BJ (cell line): ENCODE measurements at regions not wholly inside any gene's neighbourhood (a gene's known extent, or its start where the extent isn't known, plus 50 kb on each side); places are given as distances from the start of the nearest gene placed in this dataset.

Experiments used
- CTCF ChIA-PET: fragments of 350-600 bp; formaldehyde crosslinking; extraction: SDS; loops from one replicate; lab custom pipeline; 2021; ENCODE audit warnings: antibody characterized with exemption, inconsistent platforms; lab: Yijun Ruan, JAX
- POLR2A ChIA-PET: fragments of 300-600 bp; sonication (Branson Sonifier 250); formaldehyde crosslinking; extraction: SDS; loops from one replicate; lab custom pipeline; 2021; ENCODE audit warnings: antibody characterized with exemption; lab: Charles Lee
- DNase-seq: peaks from one replicate; pipeline ENCODE4 v3.0.0-alpha.2; 2011; ENCODE audit warnings: low read depth
- H3K27me3 ChIP-seq: 2 replicates; pipeline ENCODE4 v1.6.0; 2011; ENCODE audit warnings: low read length; ENCODE audit not compliant: control insufficient read depth, insufficient read depth
- H3K36me3 ChIP-seq: 2 replicates; pipeline ENCODE4 v1.5.1; 2011; ENCODE audit warnings: low read length; ENCODE audit not compliant: control insufficient read depth, insufficient read depth
- H3K4me3 ChIP-seq: 2 replicates; pipeline ENCODE4 v1.5.1; 2011; ENCODE audit warnings: low read depth, mild to moderate bottlenecking, control low read depth, low read length
- TF ChIP-seq, protein P1 (sequence below): IDR thresholded peaks from 2 replicates; pipeline ENCODE4 v1.5.1; 2011; ENCODE audit warnings: low read depth, mild to moderate bottlenecking, control low read depth, inconsistent platforms, low read length, moderate library complexity; ENCODE audit not compliant: insufficient read depth

- no peak overlapping the region for H3K4me3 ChIP-seq
- no peaks in the 10 kb centered on the region for H3K36me3 ChIP-seq
- POLR2A ChIA-PET, result no interaction called here
- CTCF ChIA-PET, result interaction anchor here (0.7 kb wide), 1 partner anchor 42 kb away, joined by 3 read pairs; no protein-coding TSS in a partner anchor
- DNase-seq, result no peak
- TF ChIP-seq, protein P1, sequence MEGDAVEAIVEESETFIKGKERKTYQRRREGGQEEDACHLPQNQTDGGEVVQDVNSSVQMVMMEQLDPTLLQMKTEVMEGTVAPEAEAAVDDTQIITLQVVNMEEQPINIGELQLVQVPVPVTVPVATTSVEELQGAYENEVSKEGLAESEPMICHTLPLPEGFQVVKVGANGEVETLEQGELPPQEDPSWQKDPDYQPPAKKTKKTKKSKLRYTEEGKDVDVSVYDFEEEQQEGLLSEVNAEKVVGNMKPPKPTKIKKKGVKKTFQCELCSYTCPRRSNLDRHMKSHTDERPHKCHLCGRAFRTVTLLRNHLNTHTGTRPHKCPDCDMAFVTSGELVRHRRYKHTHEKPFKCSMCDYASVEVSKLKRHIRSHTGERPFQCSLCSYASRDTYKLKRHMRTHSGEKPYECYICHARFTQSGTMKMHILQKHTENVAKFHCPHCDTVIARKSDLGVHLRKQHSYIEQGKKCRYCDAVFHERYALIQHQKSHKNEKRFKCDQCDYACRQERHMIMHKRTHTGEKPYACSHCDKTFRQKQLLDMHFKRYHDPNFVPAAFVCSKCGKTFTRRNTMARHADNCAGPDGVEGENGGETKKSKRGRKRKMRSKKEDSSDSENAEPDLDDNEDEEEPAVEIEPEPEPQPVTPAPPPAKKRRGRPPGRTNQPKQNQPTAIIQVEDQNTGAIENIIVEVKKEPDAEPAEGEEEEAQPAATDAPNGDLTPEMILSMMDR, result no peak
- no peaks in the 10 kb centered on the region for H3K27me3 ChIP-seq
Observed at GRCh38 chr3:84504761-84505160, 454.0 kb upstream of the CADM2 start.

GRCh38 chr3:84510007-84510406 is 448.8 kb upstream of the CADM2 start:
- H3K4me3 ChIP-seq, result no peak overlapping the region
- TF ChIP-seq, protein P1, result no peak
- ChIA-PET POLR2A (no interaction called here), CTCF (no interaction called here)
- no peaks in the 10 kb centered on the region for H3K36me3 ChIP-seq
- no peaks in the 10 kb centered on the region for H3K27me3 ChIP-seq
- no peak for DNase-seq

GRCh38 chr3:84522893-84523292 is 435.9 kb upstream of the CADM2 start:
- H3K27me3 ChIP-seq, result no peaks in the 10 kb centered on the region
- TF ChIP-seq, protein P1, result no peak
- no peak for DNase-seq
- POLR2A ChIA-PET, result no interaction called here
- CTCF ChIA-PET, result no interaction called here
- no peaks in the 10 kb centered on the region for H3K36me3 ChIP-seq
- no peak overlapping the region for H3K4me3 ChIP-seq

GRCh38 chr3:84536916-84537315 is 421.9 kb upstream of the CADM2 start:
- H3K4me3 ChIP-seq, result no peak overlapping the region
- TF ChIP-seq, protein P1, result no peak
- CTCF ChIA-PET, result no interaction called here
- no peaks in the 10 kb centered on the region for H3K27me3 ChIP-seq
- POLR2A ChIA-PET, result no interaction called here
- H3K36me3 ChIP-seq, result no peaks in the 10 kb centered on the region
- no peak for DNase-seq

- Histone ChIP-seq H3K36me3 (no peaks in the 10 kb centered on the region), H3K27me3 (no peaks in the 10 kb centered on the region), H3K4me3 (no peak overlapping the region)
- TF ChIP-seq, protein P1, result no peak
- ChIA-PET CTCF (no interaction called here), POLR2A (no interaction called here)
- no peak for DNase-seq
Observed at GRCh38 chr3:84538597-84538996, 420.2 kb upstream of the CADM2 start.
